WTC11 (cell line): ENCODE measurements at regions not wholly inside any gene's neighbourhood (a gene's known extent, or its start where the extent isn't known, plus 50 kb on each side); places are given as distances from the start of the nearest gene placed in this dataset.

Source experiments
- ATAC-seq: fragments of 200-7000 bp; cut with Tn5 transposase; 2 replicates; pipeline ENCODE4 v1.10.0; 2021; ENCODE audit warnings: mild to moderate bottlenecking, moderate library complexity
- CTCF ChIA-PET: fragments of 300-600 bp; sonication (Branson Sonifier 250); formaldehyde crosslinking; loops from one replicate; lab custom pipeline; 2021; ENCODE audit warnings: antibody characterized with exemption; lab: Charles Lee
- POLR2A ChIA-PET: fragments of 350-600 bp; sonication (Branson Sonifier 250); formaldehyde crosslinking; loops from one replicate; lab custom pipeline; 2021; ENCODE audit warnings: antibody characterized with exemption; lab: Charles Lee
- DNase-seq: peaks from one replicate; pipeline ENCODE4 v3.0.0; 2021; ENCODE audit warnings: low spot score
- H3K27ac Mint-ChIP-seq: 2 replicates; pipeline ENCODE4 v1.8.0; 2021; ENCODE audit warnings: mixed read lengths
- H3K27me3 Mint-ChIP-seq: 2 replicates; pipeline ENCODE4 v1.8.0; 2021; ENCODE audit warnings: low read depth, mild to moderate bottlenecking, moderate library complexity, mixed read lengths
- H3K36me3 Mint-ChIP-seq: 2 replicates; pipeline ENCODE4 v1.8.0; 2021; ENCODE audit warnings: mixed read lengths
- H3K4me1 Mint-ChIP-seq: 2 replicates; pipeline ENCODE4 v1.8.0; 2022; ENCODE audit warnings: mixed read lengths
- H3K4me3 Mint-ChIP-seq: 2 replicates; pipeline ENCODE4 v1.8.0; 2021; ENCODE audit warnings: mild to moderate bottlenecking, moderate library complexity, mixed read lengths
- H3K9me3 Mint-ChIP-seq: 2 replicates; pipeline ENCODE4 v1.8.0; 2021; ENCODE audit warnings: mixed read lengths
- CREB1 ChIP-seq: sonication (generic); formaldehyde crosslinking; IDR thresholded peaks from 2 replicates; pipeline ENCODE4 v1.8.0; 2023; ENCODE audit warnings: mild to moderate bottlenecking, missing genetic modification reagents
- E2F4 ChIP-seq: sonication (generic); formaldehyde crosslinking; IDR thresholded peaks from 2 replicates; pipeline ENCODE4 v1.8.1; 2022; ENCODE audit warnings: low read depth, mild to moderate bottlenecking, moderate library complexity, missing genetic modification reagents, borderline replicate concordance
- ETV6 ChIP-seq: sonication (generic); formaldehyde crosslinking; IDR thresholded peaks from 2 replicates; pipeline ENCODE4 v1.8.1; 2022; ENCODE audit warnings: mild to moderate bottlenecking, missing genetic modification reagents
- JUN ChIP-seq: sonication (generic); formaldehyde crosslinking; IDR thresholded peaks from 2 replicates; pipeline ENCODE4 v1.8.0; 2023; ENCODE audit warnings: mild to moderate bottlenecking, missing genetic modification reagents
- SOX15 ChIP-seq: fragments of 250-450 bp; sonication (Bioruptor Pico); IDR thresholded peaks from 2 replicates; pipeline ENCODE4 v1.9.0; 2021; ENCODE audit warnings: mild to moderate bottlenecking
- TEAD1 ChIP-seq: sonication (generic); formaldehyde crosslinking; IDR thresholded peaks from 2 replicates; pipeline ENCODE4 v1.8.0; 2022; ENCODE audit warnings: mild to moderate bottlenecking, missing genetic modification reagents
- ZNF138 ChIP-seq: sonication (generic); formaldehyde crosslinking; conservative IDR thresholded peaks from 2 replicates; pipeline ENCODE4 v1.8.1; 2022; ENCODE audit warnings: mild to moderate bottlenecking, moderate library complexity, missing genetic modification reagents
- ZNF317 ChIP-seq: sonication (generic); formaldehyde crosslinking; IDR thresholded peaks from 2 replicates; pipeline ENCODE4 v1.8.1; 2023; ENCODE audit warnings: low read depth, mild to moderate bottlenecking, moderate library complexity, missing genetic modification reagents, borderline replicate concordance
- ZNF416 ChIP-seq: fragments of 250-450 bp; sonication (Bioruptor Pico); IDR thresholded peaks from 2 replicates; pipeline ENCODE4 v1.9.0; 2021; ENCODE audit warnings: mild to moderate bottlenecking, inconsistent platforms
- ZNF532 ChIP-seq: fragments of 250-450 bp; sonication (Bioruptor Pico); IDR thresholded peaks from 2 replicates; pipeline ENCODE4 v1.9.0; 2021; ENCODE audit warnings: mild to moderate bottlenecking, borderline replicate concordance
- TF ChIP-seq, protein P1 (sequence below): sonication (generic); formaldehyde crosslinking; IDR thresholded peaks from 2 replicates; pipeline ENCODE4 v1.8.1; 2023; ENCODE audit warnings: mild to moderate bottlenecking, moderate library complexity, missing genetic modification reagents
- TF ChIP-seq, protein P2 (sequence below): fragments of 250-450 bp; sonication (Bioruptor Pico); conservative IDR thresholded peaks from 2 replicates; pipeline ENCODE4 v1.9.0; 2021; ENCODE audit warnings: mild to moderate bottlenecking
- TF ChIP-seq, protein P3 (sequence below): sonication (generic); formaldehyde crosslinking; IDR thresholded peaks from 2 replicates; pipeline ENCODE4 v1.8.0; 2022; ENCODE audit warnings: missing genetic modification reagents

DNA sequence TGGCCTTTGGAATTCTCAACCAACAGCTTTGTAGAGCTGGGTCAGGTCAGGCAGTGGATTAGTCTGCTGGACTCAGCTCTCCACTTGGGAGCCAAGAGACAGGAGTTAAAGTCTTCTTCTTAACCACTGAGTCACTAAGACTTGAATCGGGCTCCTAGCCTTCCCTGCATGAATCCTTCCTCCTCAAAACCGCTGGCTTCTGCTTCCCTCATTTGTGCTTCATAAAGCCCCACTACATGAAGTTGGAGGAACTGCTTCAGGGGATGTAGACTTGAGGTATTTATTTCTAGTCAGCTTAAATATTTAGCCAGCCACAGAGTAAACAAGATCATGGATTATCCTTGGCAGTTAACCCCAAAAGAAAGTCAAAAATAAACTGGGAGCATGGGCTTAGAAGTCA lies 536.3 kb upstream of the TNP1 start (continued):
- TF ChIP-seq ZNF532 (no peak), ZNF138 (CRISPR knock-in tag) (no peak)
- TF ChIP-seq, protein P1, sequence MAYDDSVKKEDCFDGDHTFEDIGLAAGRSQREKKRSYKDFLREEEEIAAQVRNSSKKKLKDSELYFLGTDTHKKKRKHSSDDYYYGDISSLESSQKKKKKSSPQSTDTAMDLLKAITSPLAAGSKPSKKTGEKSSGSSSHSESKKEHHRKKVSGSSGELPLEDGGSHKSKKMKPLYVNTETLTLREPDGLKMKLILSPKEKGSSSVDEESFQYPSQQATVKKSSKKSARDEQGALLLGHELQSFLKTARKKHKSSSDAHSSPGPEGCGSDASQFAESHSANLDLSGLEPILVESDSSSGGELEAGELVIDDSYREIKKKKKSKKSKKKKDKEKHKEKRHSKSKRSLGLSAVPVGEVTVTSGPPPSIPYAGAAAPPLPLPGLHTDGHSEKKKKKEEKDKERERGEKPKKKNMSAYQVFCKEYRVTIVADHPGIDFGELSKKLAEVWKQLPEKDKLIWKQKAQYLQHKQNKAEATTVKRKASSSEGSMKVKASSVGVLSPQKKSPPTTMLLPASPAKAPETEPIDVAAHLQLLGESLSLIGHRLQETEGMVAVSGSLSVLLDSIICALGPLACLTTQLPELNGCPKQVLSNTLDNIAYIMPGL (CRISPR knock-in tag) = no peak

DNA sequence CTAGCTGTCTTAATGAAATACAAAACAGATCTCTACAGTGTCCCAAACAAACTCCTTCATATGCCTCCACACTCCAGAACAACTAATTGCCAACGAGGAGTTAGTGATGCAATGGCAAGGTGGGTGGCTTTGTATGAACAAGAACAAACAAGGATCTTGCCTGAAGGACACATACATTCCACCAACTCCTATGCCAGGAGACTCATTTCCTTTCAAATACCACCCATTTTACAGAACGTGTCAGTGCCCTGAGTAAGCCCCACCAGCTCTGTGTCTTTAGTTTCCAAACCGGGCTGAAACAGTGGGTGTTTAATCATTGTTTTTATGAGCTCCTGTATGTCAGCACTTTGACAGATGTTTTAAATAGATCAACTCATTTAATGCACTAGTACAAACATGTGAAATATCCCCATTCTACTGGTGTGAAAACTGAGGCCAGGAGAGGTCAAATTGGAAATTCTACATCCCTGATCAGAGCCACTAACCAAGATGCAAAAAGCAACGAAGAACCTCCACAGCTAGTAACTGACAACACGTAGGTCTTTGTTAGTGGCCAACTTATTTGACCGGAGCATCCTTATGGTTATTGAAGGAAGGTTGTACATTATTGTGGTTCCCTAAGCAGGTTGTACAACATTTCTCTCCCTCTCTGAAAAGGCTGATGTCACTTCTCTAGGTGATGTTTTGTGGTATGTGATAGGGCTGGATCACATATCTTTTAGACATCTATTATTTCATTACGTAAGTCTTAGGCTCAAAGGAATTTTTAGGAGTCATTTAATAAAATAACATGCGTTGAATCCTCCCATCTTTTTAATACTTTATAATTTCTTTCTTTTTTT lies 534.9 kb upstream of the TNP1 start:
- H3K27ac Mint-ChIP-seq = no peak overlapping the region
- POLR2A ChIA-PET = no interaction called here
- no peaks in the 10 kb centered on the region; the same call in 1 of the 2 replicates for H3K27me3 Mint-ChIP-seq
- H3K4me3 Mint-ChIP-seq = no peak overlapping the region
- peaks cover 19% of the 10 kb centered on the region for H3K36me3 Mint-ChIP-seq
- no peak for DNase-seq
- ATAC-seq = no peak
- TF ChIP-seq ZNF317 (CRISPR knock-in tag) = no peak
- CTCF ChIA-PET = no interaction called here
- no peaks in the 10 kb centered on the region for H3K4me1 Mint-ChIP-seq
- peaks cover 34% of the 10 kb centered on the region for H3K9me3 Mint-ChIP-seq

- no peak for ATAC-seq
These were observed 533.7 kb upstream of the TNP1 start for GRCh38 chr2:217393585-217394032.

GRCh38 chr2:217392930-217393584 lies 533.2 kb upstream of the TNP1 start:
- ATAC-seq (no peak), DNase-seq (no peak)
- peaks cover 34% of the 10 kb centered on the region for H3K9me3 Mint-ChIP-seq
- CTCF ChIA-PET = no interaction called here
- POLR2A ChIA-PET = no interaction called here
- peaks cover 19% of the 10 kb centered on the region for H3K36me3 Mint-ChIP-seq
- no peaks in the 10 kb centered on the region for H3K27me3 Mint-ChIP-seq
- TF ChIP-seq, protein P2, sequence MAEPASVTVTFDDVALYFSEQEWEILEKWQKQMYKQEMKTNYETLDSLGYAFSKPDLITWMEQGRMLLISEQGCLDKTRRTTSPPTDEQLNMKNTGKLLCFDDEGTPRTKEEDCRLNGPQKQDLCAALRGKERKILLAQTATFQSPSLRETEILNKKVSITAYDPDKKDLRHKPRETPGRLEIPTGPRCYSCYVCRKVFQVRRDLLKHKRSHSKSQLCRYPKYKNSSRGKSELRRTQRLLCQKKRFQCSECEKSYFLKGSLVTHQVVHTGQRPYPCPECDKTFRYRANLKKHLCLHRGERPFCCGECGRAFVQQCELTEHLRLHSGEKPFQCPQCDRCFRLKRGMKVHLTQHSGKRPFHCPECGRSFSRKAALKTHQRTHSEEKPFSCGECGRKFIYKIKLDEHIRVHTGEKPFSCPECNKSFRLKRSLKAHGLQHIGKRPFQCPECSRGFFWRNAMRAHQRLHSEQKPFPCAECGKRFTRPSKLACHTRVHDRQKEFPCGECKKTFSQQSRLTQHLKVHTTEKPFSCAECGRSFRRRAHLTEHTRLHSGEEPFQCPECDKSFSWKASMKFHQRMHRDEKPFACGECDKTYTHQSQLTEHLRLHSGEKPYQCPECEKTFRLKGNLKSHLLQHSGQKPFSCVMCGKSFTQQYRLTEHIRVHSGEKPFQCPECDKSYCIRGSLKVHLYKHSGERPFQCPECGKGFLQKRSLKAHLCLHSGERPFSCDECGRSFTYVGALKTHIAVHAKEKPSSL (CRISPR knock-in tag) = no peak
- no peak for TF ChIP-seq JUN
- no peak for TF ChIP-seq CREB1 (CRISPR knock-in tag)
- no peak for TF ChIP-seq ETV6 (CRISPR knock-in tag)
- no peak for TF ChIP-seq ZNF416
- no peak for TF ChIP-seq TEAD1 (CRISPR knock-in tag)
- TF ChIP-seq E2F4 (CRISPR knock-in tag) = no peak
- TF ChIP-seq SOX15 = no peak
- no peak overlapping the region for H3K27ac Mint-ChIP-seq
- no peaks in the 10 kb centered on the region for H3K4me1 Mint-ChIP-seq
- H3K4me3 Mint-ChIP-seq = no peak overlapping the region

More at GRCh38 chr2:217393585-217394032, 533.7 kb upstream of the TNP1 start:
- Mint-ChIP-seq H3K4me3 (no peak overlapping the region), H3K27me3 (no peaks in the 10 kb centered on the region), H3K4me1 (no peaks in the 10 kb centered on the region), H3K36me3 (peaks cover 19% of the 10 kb centered on the region), H3K27ac (no peak overlapping the region), H3K9me3 (peaks cover 34% of the 10 kb centered on the region)
- TF ChIP-seq, protein P3, sequence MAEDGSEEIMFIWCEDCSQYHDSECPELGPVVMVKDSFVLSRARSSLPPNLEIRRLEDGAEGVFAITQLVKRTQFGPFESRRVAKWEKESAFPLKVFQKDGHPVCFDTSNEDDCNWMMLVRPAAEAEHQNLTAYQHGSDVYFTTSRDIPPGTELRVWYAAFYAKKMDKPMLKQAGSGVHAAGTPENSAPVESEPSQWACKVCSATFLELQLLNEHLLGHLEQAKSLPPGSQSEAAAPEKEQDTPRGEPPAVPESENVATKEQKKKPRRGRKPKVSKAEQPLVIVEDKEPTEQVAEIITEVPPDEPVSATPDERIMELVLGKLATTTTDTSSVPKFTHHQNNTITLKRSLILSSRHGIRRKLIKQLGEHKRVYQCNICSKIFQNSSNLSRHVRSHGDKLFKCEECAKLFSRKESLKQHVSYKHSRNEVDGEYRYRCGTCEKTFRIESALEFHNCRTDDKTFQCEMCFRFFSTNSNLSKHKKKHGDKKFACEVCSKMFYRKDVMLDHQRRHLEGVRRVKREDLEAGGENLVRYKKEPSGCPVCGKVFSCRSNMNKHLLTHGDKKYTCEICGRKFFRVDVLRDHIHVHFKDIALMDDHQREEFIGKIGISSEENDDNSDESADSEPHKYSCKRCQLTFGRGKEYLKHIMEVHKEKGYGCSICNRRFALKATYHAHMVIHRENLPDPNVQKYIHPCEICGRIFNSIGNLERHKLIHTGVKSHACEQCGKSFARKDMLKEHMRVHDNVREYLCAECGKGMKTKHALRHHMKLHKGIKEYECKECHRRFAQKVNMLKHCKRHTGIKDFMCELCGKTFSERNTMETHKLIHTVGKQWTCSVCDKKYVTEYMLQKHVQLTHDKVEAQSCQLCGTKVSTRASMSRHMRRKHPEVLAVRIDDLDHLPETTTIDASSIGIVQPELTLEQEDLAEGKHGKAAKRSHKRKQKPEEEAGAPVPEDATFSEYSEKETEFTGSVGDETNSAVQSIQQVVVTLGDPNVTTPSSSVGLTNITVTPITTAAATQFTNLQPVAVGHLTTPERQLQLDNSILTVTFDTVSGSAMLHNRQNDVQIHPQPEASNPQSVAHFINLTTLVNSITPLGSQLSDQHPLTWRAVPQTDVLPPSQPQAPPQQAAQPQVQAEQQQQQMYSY (CRISPR knock-in tag) = no peak
- no peak for DNase-seq
- ChIA-PET POLR2A (no interaction called here), CTCF (no interaction called here)
